SU-DHL-6 (cell line): ENCODE measurements at regions not wholly inside any gene's neighbourhood (a gene's known extent, or its start where the extent isn't known, plus 50 kb on each side); places are given as distances from the start of the nearest gene placed in this dataset.
A peak's percentile ranks its signal among the peaks of the same experiment; 100 is the strongest.

Source experiments
- H2AFZ ChIP-seq: fragments of 200-600 bp; sonication (generic); 2 replicates; pipeline ENCODE4 v1.6.1; 2014; ENCODE audit warnings: low read depth, mild to moderate bottlenecking, moderate library complexity, mixed read lengths, antibody characterized with exemption, low read length; ENCODE audit not compliant: severe bottlenecking
- H3F3A ChIP-seq: fragments of 200-600 bp; shearing (Covaris generic); 2 replicates; pipeline ENCODE4 v1.6.0; 2016; ENCODE audit warnings: antibody characterized with exemption, mild to moderate bottlenecking; ENCODE audit not compliant: insufficient read depth
- H3K27ac ChIP-seq: fragments of 200-600 bp; sonication (generic); 2 replicates; pipeline ENCODE4 v1.5.1; 2016; ENCODE audit warnings: low read depth, mild to moderate bottlenecking, low read length, moderate library complexity, mixed read lengths
- H3K27me3 ChIP-seq: fragments of 200-600 bp; sonication (generic), shearing (Covaris generic); 2 replicates; pipeline ENCODE4 v1.6.0; 2014; ENCODE audit warnings: mild to moderate bottlenecking, low read length
- H3K36me3 ChIP-seq: fragments of 200-600 bp; sonication (generic); 2 replicates; pipeline ENCODE4 v1.6.1; 2014; ENCODE audit warnings: mild to moderate bottlenecking, low read length, mixed read lengths
- H3K4me2 ChIP-seq: fragments of 300-600, 200-600 bp; shearing (Covaris generic), sonication (generic); 2 replicates; pipeline ENCODE4 v1.6.0; 2014; ENCODE audit warnings: low read length, low read depth, mild to moderate bottlenecking; ENCODE audit not compliant: poor library complexity, severe bottlenecking
- H3K4me3 ChIP-seq: fragments of 200-600 bp; sonication (generic); 2 replicates; pipeline ENCODE4 v1.5.1; 2014; ENCODE audit warnings: antibody characterized with exemption, low read length, mild to moderate bottlenecking, mixed read lengths; ENCODE audit not compliant: insufficient read depth, poor library complexity, severe bottlenecking
- H3K79me2 ChIP-seq: fragments of 200-600 bp; sonication (generic); 2 replicates; pipeline ENCODE4 v1.6.1; 2014; ENCODE audit warnings: mild to moderate bottlenecking, low read length, moderate library complexity; ENCODE audit not compliant: insufficient read depth
- H3K9ac ChIP-seq: fragments of 200-600 bp; sonication (generic); 2 replicates; pipeline ENCODE4 v1.7.0; 2014; ENCODE audit warnings: mild to moderate bottlenecking, low read length
- H3K9me2 ChIP-seq: fragments of 200-600 bp; sonication (generic); replicated peaks from 2 replicates; pipeline ENCODE4 v1.6.1; 2014; ENCODE audit warnings: low read length; ENCODE audit not compliant: insufficient read depth
- H3K9me3 ChIP-seq: fragments of 200-600 bp; sonication (generic); 2 replicates; pipeline ENCODE4 v1.6.1; 2014; ENCODE audit warnings: low read length, mixed read lengths; ENCODE audit not compliant: insufficient read depth
- H4K20me1 ChIP-seq: fragments of 200-600 bp; sonication (generic); 2 replicates; pipeline ENCODE4 v1.6.1; 2014; ENCODE audit warnings: low read depth, mild to moderate bottlenecking, antibody characterized with exemption, low read length, moderate library complexity, mixed read lengths
- EZH2phosphoT487 ChIP-seq: fragments of 200-600 bp; sonication (generic), shearing (Covaris generic); conservative IDR thresholded peaks from 2 replicates; pipeline ENCODE4 v1.6.1; 2018; ENCODE audit warnings: mild to moderate bottlenecking, antibody characterized with exemption, low read length, moderate library complexity, mixed read lengths
- TF ChIP-seq, protein P1 (sequence below): fragments of 200-600 bp; sonication (generic); IDR thresholded peaks from one replicate; pipeline ENCODE4 v1.5.1; 2017; ENCODE audit warnings: antibody characterized with exemption, mild to moderate bottlenecking, low read length, moderate library complexity; ENCODE audit not compliant: insufficient read depth, poor library complexity, severe bottlenecking

DNA sequence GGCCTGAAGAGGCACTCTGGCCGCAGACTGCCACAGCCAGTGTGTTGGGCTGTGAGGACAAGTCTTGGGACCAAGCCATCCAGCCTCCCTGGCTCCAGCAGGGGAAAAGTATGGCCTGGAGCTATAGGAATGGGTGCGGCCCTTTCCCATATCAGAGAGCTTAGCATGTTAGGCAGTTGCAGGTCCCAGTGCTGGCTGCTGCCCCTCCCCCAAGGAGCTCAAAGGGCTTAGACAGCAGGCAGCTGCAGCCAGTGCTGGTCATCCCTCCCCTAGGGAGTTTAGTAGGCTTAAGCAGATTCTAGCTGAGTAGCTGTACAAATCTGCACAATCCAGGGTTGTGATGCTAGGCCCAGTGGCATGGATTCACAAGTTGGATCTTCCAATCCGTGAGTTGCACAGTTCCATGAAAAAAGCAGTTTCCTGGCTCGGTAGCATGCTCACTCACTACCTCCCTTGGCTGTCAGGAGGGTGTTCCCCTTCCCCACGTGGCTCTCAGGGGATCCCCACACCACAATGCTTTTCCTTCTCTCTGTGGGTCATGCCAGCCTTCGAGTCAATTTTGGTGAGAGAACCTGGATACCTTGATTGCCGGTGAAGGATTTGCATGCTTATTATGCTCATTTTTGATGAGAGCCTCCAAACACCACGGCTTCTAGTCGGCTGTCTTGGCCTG is 1490.8 kb downstream of the BRINP3 start:
- Histone ChIP-seq H2AFZ (no peak overlapping the region), H3F3A (no peaks in the 10 kb centered on the region), H3K9me3 (no peaks in the 10 kb centered on the region), H3K36me3 (no peaks in the 10 kb centered on the region), H3K4me2 (no peak overlapping the region), H3K27ac (no peak overlapping the region), H3K9ac (no peak overlapping the region), H3K4me3 (no peak overlapping the region), H4K20me1 (no peaks in the 10 kb centered on the region), H3K27me3 (no peaks in the 10 kb centered on the region), H3K79me2 (no peaks in the 10 kb centered on the region), H3K9me2 (no peaks in the 10 kb centered on the region)
- no peak for TF ChIP-seq EZH2phosphoT487
- TF ChIP-seq, protein P1, sequence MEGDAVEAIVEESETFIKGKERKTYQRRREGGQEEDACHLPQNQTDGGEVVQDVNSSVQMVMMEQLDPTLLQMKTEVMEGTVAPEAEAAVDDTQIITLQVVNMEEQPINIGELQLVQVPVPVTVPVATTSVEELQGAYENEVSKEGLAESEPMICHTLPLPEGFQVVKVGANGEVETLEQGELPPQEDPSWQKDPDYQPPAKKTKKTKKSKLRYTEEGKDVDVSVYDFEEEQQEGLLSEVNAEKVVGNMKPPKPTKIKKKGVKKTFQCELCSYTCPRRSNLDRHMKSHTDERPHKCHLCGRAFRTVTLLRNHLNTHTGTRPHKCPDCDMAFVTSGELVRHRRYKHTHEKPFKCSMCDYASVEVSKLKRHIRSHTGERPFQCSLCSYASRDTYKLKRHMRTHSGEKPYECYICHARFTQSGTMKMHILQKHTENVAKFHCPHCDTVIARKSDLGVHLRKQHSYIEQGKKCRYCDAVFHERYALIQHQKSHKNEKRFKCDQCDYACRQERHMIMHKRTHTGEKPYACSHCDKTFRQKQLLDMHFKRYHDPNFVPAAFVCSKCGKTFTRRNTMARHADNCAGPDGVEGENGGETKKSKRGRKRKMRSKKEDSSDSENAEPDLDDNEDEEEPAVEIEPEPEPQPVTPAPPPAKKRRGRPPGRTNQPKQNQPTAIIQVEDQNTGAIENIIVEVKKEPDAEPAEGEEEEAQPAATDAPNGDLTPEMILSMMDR: no peak

DNA sequence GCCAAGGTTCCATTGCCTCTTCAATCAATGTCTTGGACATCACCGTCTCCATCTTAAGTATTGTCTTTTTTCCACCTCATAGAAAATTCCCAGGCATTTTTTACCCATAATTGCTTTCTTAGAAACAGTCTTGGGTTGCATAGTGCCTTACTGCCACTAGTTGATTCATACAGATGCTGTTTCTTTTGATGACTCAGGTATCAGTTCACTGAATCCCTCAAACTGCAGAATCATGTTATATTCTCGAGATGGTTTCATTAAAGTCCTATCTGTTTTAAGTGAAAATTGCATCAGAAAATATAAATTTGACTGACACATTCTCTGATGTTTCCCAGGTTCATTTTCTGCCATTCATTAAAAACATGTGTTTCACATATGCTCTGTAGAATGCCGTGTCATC is 1489.1 kb downstream of the BRINP3 start:
- TF ChIP-seq, protein P1: no peak
- TF ChIP-seq EZH2phosphoT487: no peak
- no peak overlapping the region for H3K4me2 ChIP-seq
- no peaks in the 10 kb centered on the region for H3K9me3 ChIP-seq
- no peaks in the 10 kb centered on the region for H4K20me1 ChIP-seq
- H3K27ac ChIP-seq: no peak overlapping the region
- no peaks in the 10 kb centered on the region for H3K27me3 ChIP-seq
- no peaks in the 10 kb centered on the region for H3K79me2 ChIP-seq
- no peak overlapping the region for H3K4me3 ChIP-seq
- no peaks in the 10 kb centered on the region for H3K9me2 ChIP-seq
- H2AFZ ChIP-seq: peak overlapping the region; percentile 32
- no peak overlapping the region for H3K9ac ChIP-seq
- H3K36me3 ChIP-seq: no peaks in the 10 kb centered on the region
- H3F3A ChIP-seq: no peaks in the 10 kb centered on the region

DNA sequence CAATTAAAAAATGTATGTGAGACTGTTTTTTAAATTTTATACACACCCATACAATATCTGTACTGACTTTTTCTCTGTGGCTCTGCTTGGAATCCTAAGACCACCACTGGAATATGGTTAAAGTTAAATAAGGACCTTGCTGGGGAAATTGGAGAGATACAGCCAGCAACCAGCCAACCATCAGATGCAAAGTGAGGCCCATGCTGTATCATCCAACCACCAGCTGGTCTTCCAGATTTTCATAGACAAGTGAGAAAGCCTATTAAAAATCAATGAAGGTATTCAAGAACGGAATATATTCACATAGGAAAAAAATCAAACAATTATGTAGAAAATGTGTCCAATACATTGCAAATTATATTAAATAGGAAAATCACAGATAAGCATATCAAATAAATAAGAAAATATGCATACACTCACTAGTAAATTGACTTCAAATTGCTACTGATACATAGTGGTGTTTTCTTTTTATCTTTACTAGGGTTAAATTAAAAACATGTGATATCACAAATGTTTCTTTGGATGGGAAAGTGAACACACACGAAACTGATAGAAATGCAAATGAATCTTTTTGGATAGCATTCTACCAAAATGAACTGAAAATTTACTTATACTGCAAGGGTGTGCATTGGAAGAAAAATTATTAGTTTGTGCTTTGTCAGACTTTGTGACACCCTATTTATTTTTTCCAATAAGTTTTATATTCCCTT is 1486.3 kb downstream of the BRINP3 start:
- H3F3A ChIP-seq: no peaks in the 10 kb centered on the region
- TF ChIP-seq, protein P1: no peak
- no peak for TF ChIP-seq EZH2phosphoT487
- no peak overlapping the region for H2AFZ ChIP-seq
- no peaks in the 10 kb centered on the region for H3K79me2 ChIP-seq
- no peaks in the 10 kb centered on the region for H3K9me3 ChIP-seq
- no peak overlapping the region for H3K27ac ChIP-seq
- H4K20me1 ChIP-seq: no peaks in the 10 kb centered on the region
- no peak overlapping the region for H3K9ac ChIP-seq
- H3K36me3 ChIP-seq: no peaks in the 10 kb centered on the region
- H3K9me2 ChIP-seq: no peaks in the 10 kb centered on the region
- no peak overlapping the region for H3K4me2 ChIP-seq
- no peaks in the 10 kb centered on the region for H3K27me3 ChIP-seq
- H3K4me3 ChIP-seq: no peak overlapping the region
